ENCODE measurements at regions not wholly inside any gene's neighbourhood (a gene's known extent, or its start where the extent isn't known, plus 50 kb on each side); places are given as distances from the start of the nearest gene placed in this dataset.

DNA sequence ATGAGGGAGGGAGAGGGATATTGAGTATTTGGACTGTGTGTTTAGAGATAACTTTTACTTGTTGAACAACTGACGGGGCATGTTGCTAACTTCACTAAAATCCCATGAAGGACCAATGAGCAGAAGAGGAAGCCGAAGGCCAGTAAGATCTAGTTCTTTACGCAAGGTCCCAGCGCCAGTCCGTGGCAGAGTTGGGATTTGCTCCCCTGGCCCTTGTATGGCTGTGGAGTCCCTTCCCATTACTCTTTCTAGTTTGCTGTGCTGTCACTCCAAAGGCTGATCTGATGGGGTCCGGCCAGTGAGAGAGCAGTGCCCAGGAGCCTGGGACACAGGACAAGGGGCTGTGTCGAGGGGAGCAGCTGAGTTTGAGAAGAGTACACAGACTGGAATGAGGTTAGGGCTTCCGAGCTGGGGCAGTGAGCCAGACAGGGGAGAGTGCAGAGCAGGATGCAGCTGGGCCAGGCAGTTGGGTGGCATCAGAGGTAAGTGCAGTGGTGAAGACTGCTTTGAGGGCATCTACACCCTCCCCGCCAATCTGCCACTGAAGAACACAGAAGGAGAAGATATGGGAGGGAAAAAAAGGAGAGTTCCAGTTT, 692.9 kb upstream of the HS6ST1 start:
- TF ChIP-seq, protein P1, sequence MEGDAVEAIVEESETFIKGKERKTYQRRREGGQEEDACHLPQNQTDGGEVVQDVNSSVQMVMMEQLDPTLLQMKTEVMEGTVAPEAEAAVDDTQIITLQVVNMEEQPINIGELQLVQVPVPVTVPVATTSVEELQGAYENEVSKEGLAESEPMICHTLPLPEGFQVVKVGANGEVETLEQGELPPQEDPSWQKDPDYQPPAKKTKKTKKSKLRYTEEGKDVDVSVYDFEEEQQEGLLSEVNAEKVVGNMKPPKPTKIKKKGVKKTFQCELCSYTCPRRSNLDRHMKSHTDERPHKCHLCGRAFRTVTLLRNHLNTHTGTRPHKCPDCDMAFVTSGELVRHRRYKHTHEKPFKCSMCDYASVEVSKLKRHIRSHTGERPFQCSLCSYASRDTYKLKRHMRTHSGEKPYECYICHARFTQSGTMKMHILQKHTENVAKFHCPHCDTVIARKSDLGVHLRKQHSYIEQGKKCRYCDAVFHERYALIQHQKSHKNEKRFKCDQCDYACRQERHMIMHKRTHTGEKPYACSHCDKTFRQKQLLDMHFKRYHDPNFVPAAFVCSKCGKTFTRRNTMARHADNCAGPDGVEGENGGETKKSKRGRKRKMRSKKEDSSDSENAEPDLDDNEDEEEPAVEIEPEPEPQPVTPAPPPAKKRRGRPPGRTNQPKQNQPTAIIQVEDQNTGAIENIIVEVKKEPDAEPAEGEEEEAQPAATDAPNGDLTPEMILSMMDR (IDR thresholded peaks at IDR 0.05) = peak in 1 of 7 experiments; percentile 14
- no peak for TF ChIP-seq POLR2A (IDR thresholded peaks at IDR 0.05)
